Aorta (tissue), 5 donors: ENCODE measurements at regions not wholly inside any gene's neighbourhood (a gene's known extent, or its start where the extent isn't known, plus 50 kb on each side); places are given as distances from the start of the nearest gene placed in this dataset.

ENCODE experiments used
- ATAC-seq: fragments of 200-7000 bp; cut with Tn5 transposase; one replicate; pipeline ENCODE4 v1.9.1; 2022; ENCODE audit warnings: moderate library complexity; ENCODE audit not compliant: low FRiP score
- DNase-seq, 2 donors: peaks; one replicate each; pipeline ENCODE4 v3.0.0-alpha.2; 2020
- H3K27ac ChIP-seq, 2 donors: one replicate each; pipeline ENCODE4 v1.5.1; 2013; ENCODE audit warnings: low read length in 2 of 2, mild to moderate bottlenecking in 2 of 2, moderate library complexity in 2 of 2, control low read depth in 1 of 2, inconsistent platforms in 1 of 2, low read depth in 1 of 2
- H3K27me3 ChIP-seq, 2 donors: one replicate each; pipeline ENCODE4 v1.6.1; 2013; ENCODE audit warnings: control low read depth in 1 of 2, low read length in 1 of 2, mild to moderate bottlenecking in 1 of 2, moderate library complexity in 1 of 2; ENCODE audit not compliant: insufficient read depth in 2 of 2, control insufficient read depth in 1 of 2
- H3K36me3 ChIP-seq, 2 donors: one replicate each; pipeline ENCODE4 v1.6.1; 2013; ENCODE audit warnings: control low read depth in 1 of 2, low read length in 1 of 2, mild to moderate bottlenecking in 1 of 2; ENCODE audit not compliant: insufficient read depth in 2 of 2, control insufficient read depth in 1 of 2
- H3K4me1 ChIP-seq, 2 donors: one replicate each; pipeline ENCODE4 v1.6.1; 2013; ENCODE audit warnings: low read length in 2 of 2, control low read depth in 1 of 2, mild to moderate bottlenecking in 1 of 2, moderate library complexity in 1 of 2; ENCODE audit not compliant: insufficient read depth in 2 of 2, control insufficient read depth in 1 of 2
- H3K4me3 ChIP-seq, 2 donors: one replicate each; pipeline ENCODE4 v1.5.1; 2013; ENCODE audit warnings: low read length in 2 of 2, control low read depth in 1 of 2, mild to moderate bottlenecking in 1 of 2
- H3K9me3 ChIP-seq: one replicate; pipeline ENCODE4 v1.6.1; 2013; ENCODE audit warnings: mild to moderate bottlenecking, low read length; ENCODE audit not compliant: control insufficient read depth
- WGBS, 2 donors: extraction: QIAGEN DNeasy Blood & Tissue Kit; methylation state at CpG; one replicate each; pipeline ENCODE4 v1.1.7; 2013; 5-methylcytosine and 5-hydroxymethylcytosine counted together
- intact Hi-C, 2 donors: fragments of 100-400 bp; cut with DNase I; formaldehyde crosslinking; loops; one replicate each; pipeline versions ENCODE4 v1.14.2 to v1.15.0; 2022
- donor health status: healthy with polysubstance abuse.
- donor health status: Bipolar disorder and iron deficiency.
- donor health status: DM: no; HTN: no; CAD: no.
- donor health status: DM: no; HTN: no; CAD: no.
- donor health status: DM: yes; HTN: yes; CAD: no.

GRCh38 chr4:180665481-180665880, 1577.7 kb upstream of the TENM3 start:
- DNase-seq (no peak), ATAC-seq (no peak)
- Histone ChIP-seq H3K27ac (no peak overlapping the region), H3K4me3 (no peak overlapping the region), H3K9me3 (no peaks in the 10 kb centered on the region), H3K4me1 (no peaks in the 10 kb centered on the region), H3K36me3 (no peaks in the 10 kb centered on the region), H3K27me3 (no peaks in the 10 kb centered on the region)
- intact Hi-C loops: no loop called here
- 14% methylated on average over 2 of the region's 2 CpGs for WGBS, 2 donors

- Histone ChIP-seq H3K27me3 (no peaks in the 10 kb centered on the region), H3K9me3 (no peaks in the 10 kb centered on the region), H3K4me1 (no peaks in the 10 kb centered on the region), H3K4me3 (no peak overlapping the region), H3K27ac (no peak overlapping the region), H3K36me3 (no peaks in the 10 kb centered on the region)
- 34 to 37% methylated on average over 7 of the region's 7 CpGs for WGBS, 2 donors
- DNase-seq: no peak
- intact Hi-C loops: no loop called here
- ATAC-seq: no peak
These were observed 1577.0 kb upstream of the TENM3 start for GRCh38 chr4:180665994-180666824.

- H3K27ac ChIP-seq: no peak overlapping the region
- 92 to 95% methylated on average over 14 of the region's 14 CpGs for WGBS, 2 donors
- no peaks in the 10 kb centered on the region for H3K36me3 ChIP-seq
- no peak for ATAC-seq
- H3K4me3 ChIP-seq: no peak overlapping the region
- H3K9me3 ChIP-seq: no peaks in the 10 kb centered on the region
- intact Hi-C loops: no loop called here
- no peaks in the 10 kb centered on the region for H3K4me1 ChIP-seq
- peak in 1 of 2 donors; percentile 58 for DNase-seq
- no peaks in the 10 kb centered on the region for H3K27me3 ChIP-seq
These were observed 1574.5 kb upstream of the TENM3 start for GRCh38 chr4:180668732-180669131.

- DNase-seq (no peak), ATAC-seq (no peak)
- H3K27ac ChIP-seq: no peak overlapping the region
- H3K4me1 ChIP-seq: no peaks in the 10 kb centered on the region
- 79 to 80% methylated on average over 4 of the region's 4 CpGs for WGBS, 2 donors
- no peaks in the 10 kb centered on the region for H3K27me3 ChIP-seq
- H3K4me3 ChIP-seq: no peak overlapping the region
- H3K36me3 ChIP-seq: no peaks in the 10 kb centered on the region
- H3K9me3 ChIP-seq: no peaks in the 10 kb centered on the region
- intact Hi-C loops: no loop called here
These were observed 1573.5 kb upstream of the TENM3 start for GRCh38 chr4:180669680-180670079.

- Histone ChIP-seq H3K9me3 (no peaks in the 10 kb centered on the region), H3K36me3 (no peaks in the 10 kb centered on the region), H3K4me3 (no peak overlapping the region), H3K27me3 (no peaks in the 10 kb centered on the region), H3K27ac (no peak overlapping the region), H3K4me1 (no peaks in the 10 kb centered on the region)
- ATAC-seq (no peak), DNase-seq (no peak)
- intact Hi-C loops: no loop called here
- WGBS, 2 donors: 70 to 78% methylated on average over 4 of the region's 4 CpGs
These were observed 1568.4 kb upstream of the TENM3 start for GRCh38 chr4:180674619-180675358.

GRCh38 chr4:180675359-180675650, 1567.9 kb upstream of the TENM3 start:
- DNase-seq: no peak
- Histone ChIP-seq H3K27ac (no peak overlapping the region), H3K27me3 (no peaks in the 10 kb centered on the region), H3K9me3 (no peaks in the 10 kb centered on the region), H3K36me3 (no peaks in the 10 kb centered on the region), H3K4me3 (no peak overlapping the region), H3K4me1 (no peaks in the 10 kb centered on the region)
- 59 to 61% methylated on average over 1 of the region's 1 CpG for WGBS, 2 donors
- intact Hi-C loops: no loop called here
- ATAC-seq: no peak

- intact Hi-C loops: no loop called here
- no peaks in the 10 kb centered on the region for H3K27me3 ChIP-seq
These were observed 1562.9 kb upstream of the TENM3 start for GRCh38 chr4:180680305-180680704.

GRCh38 chr4:180682776-180683175, 1560.4 kb upstream of the TENM3 start:
- H3K4me1 ChIP-seq: no peaks in the 10 kb centered on the region
- no peak overlapping the region for H3K4me3 ChIP-seq
- H3K9me3 ChIP-seq: no peaks in the 10 kb centered on the region
- H3K36me3 ChIP-seq: no peaks in the 10 kb centered on the region
- H3K27ac ChIP-seq: no peak overlapping the region
- intact Hi-C loops: no loop called here
- no peaks in the 10 kb centered on the region for H3K27me3 ChIP-seq
- ATAC-seq (no peak), DNase-seq (no peak)
- 22 to 51% methylated on average over 2 of the region's 2 CpGs for WGBS, 2 donors

More at GRCh38 chr4:180680305-180680704, 1562.9 kb upstream of the TENM3 start:
- Histone ChIP-seq H3K4me1 (no peaks in the 10 kb centered on the region), H3K27ac (no peak overlapping the region), H3K4me3 (no peak overlapping the region), H3K9me3 (no peaks in the 10 kb centered on the region), H3K36me3 (no peaks in the 10 kb centered on the region)
- no peak for DNase-seq
- no peak for ATAC-seq
- WGBS, 2 donors: 26 to 40% methylated on average over 2 of the region's 2 CpGs

- Histone ChIP-seq H3K36me3 (no peaks in the 10 kb centered on the region), H3K4me3 (no peak overlapping the region), H3K9me3 (no peaks in the 10 kb centered on the region), H3K4me1 (no peaks in the 10 kb centered on the region), H3K27ac (no peak overlapping the region), H3K27me3 (no peaks in the 10 kb centered on the region)
- DNase-seq (no peak), ATAC-seq (no peak)
- intact Hi-C loops: no loop called here
- 7 to 17% methylated on average over 5 of the region's 5 CpGs for WGBS, 2 donors
These were observed 1560.0 kb upstream of the TENM3 start for GRCh38 chr4:180683186-180683585.
